CD4-positive, alpha-beta T cell treated with Interleukin-15 for 1 hour (primary cell): ENCODE measurements at regions not wholly inside any gene's neighbourhood (a gene's known extent, or its start where the extent isn't known, plus 50 kb on each side); places are given as distances from the start of the nearest gene placed in this dataset.
"Not testable (repeated sequence)": the region's sequence is repeated elsewhere in the genome, so short reads cannot be mapped to it uniquely, and the experiment has no call there.

ENCODE experiments used
- DNase-seq: peaks from one replicate; pipeline ENCODE4 v3.0.0-alpha.2; 2020

DNA sequence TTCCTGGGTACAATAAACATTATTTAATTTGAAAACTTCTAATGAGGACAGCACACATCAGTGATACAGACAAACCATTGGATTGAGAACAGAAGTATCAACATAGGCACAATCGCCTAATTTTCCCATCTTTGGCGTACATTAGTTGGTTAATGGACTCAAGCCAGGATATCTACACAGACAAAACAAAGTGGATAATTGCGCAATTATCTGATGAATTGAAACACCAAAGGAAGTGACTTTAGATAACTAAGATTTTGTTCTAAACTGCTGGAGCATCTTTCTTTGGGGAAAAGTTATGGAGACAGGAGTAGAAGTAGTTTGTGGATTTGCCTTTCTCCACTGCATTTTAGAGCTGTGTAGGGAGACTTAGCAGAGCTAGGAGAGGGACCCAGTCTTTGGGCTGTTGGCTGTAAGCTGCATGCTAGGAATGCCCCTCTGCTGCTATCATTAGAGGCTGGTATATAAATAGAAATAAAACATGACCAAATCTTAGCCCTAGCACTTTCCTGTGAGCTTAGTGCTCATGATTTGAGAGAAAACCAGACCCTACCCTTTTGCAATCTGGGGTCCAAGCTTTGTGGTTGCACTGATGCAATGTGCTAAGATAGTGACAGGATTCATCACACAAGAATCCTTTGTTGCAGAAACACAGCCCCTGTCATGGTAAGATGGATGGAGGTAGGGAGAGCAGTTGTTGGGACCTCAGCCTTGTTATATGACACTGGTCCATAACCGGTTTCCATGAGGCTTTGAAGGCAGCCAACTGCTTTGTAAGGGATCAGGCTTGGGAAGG lies 264.5 kb upstream of the PIK3C3 start:
- DNase-seq, result no peak

DNA sequence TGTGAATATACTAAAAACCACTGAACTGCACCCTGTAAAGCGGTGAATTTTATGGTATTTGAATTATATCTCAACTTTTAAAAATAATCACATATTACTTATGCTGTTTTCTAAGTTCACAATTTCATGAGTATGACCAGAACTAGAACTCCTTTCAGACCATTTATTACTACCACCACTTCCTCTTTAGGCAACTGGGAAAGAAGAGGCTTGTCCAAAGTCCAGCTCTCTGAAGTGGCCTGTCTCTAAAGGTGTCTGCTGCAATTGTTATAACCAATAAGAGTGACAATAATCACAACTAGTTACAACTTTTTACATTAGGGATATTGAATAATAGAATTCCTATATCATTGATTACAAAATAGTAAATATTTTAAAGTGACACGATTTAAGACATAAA lies 267.9 kb upstream of the PIK3C3 start:
- DNase-seq, result no peak

GRCh38 chr18:41681138-41681880 lies 273.7 kb upstream of the PIK3C3 start:
- DNase-seq, result no peak

GRCh38 chr18:41674506-41674905 lies 280.5 kb upstream of the PIK3C3 start:
- no peak for DNase-seq

DNA sequence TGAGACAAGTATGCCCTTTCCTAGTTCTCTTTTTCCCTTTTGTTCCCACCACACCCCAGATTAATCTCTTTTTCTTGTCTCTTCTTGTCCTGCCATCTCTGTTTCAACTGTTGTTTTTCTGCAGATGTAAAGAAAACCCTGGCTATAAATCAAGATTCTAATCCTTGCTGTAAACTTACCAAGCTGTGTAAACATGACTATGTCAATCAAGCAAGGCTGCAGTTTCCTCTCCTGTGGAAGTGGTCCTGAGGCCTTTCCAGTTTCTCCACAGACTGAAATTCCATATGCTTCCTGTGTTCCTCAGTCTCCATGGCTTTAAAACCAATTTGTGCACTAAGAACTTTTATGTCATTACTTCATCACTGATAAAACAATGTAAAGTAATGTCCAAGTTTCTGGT lies 288.8 kb upstream of the PIK3C3 start:
- no peak for DNase-seq

GRCh38 chr18:41665210-41665609 lies 289.8 kb upstream of the PIK3C3 start:
- DNase-seq, result no peak

GRCh38 chr18:41660654-41661053 lies 294.4 kb upstream of the PIK3C3 start:
- DNase-seq, result no peak

- no peak for DNase-seq
These were observed 295.4 kb upstream of the PIK3C3 start for GRCh38 chr18:41659438-41660130.

- DNase-seq, result no peak
These were observed 297.8 kb upstream of the PIK3C3 start for GRCh38 chr18:41657189-41657588.

DNA sequence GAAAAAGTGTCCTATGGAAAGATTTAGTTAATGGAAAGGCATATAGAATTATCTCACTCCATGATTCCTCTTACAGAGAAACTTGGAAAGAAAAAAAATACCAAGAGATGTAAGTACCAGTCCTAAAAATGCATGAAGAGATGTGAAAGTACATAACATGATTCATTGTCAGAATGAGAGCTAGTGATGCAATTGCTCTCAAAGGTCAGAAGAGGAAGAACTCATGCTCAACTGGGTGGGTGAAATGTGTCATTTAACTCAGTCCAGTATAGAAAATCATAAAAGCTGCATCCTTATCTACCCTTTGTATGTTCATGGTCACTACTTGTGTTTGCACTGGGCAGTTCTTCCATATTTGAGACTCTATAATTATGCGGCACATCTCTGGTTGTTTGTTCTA lies 300.0 kb upstream of the PIK3C3 start:
- DNase-seq, result no peak

GRCh38 chr18:41647914-41648313 lies 307.1 kb upstream of the PIK3C3 start:
- no peak for DNase-seq

GRCh38 chr18:41646915-41647620 lies 308.0 kb upstream of the PIK3C3 start:
- DNase-seq, result no peak

DNA sequence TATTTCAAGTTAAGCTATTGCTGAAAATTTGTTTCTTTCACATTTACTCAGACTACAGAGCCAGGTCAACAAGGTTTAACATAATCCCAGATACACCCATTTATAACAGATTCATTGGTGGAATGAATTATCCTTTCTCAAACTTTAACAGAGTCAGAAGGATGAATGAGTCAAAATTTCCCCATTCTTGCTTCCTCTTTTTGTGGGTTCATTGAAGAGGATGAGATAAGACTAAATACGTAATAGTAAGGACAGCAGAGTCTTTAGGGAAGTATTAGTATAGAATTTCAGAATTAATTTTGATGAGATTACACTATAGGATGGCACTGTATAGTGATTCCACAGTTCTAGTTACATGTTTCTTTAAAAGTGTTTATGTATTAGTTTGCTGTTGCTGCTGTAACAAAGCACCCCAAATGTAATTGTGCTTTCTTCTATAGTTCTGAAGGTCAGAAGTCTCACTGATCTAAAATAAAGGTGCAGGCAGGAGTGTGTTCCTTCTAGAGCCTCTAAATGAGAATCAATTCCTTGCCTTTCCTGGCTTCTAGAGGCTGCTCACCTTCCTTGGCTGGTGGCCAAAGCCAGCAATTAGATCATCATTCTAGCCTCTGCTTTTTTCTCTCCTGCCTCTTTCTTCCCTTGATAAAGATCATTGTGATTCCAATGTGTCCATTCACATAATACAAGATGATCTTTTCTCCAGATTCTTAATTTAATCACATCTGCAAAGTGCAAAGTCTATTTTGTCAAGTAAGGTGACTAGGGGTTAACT lies 309.3 kb upstream of the PIK3C3 start:
- no peak for DNase-seq

DNA sequence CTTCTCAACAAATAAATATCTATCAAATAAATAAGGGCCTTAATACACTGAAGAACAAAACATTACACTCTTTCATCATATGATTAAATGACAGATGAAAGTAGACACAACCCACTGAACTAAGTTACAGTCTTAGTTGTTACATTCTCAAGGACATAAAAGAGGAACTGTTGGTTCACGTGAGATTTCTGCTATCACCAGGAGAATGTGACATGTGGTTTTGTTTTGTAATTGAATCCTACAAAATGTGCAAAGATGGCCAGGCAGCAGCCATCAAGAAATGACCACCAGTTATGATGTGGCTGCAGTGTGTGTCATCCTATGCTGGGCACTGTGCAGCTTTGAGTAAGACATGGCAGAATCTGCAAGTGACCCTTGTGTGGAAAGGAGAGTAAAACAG lies 310.6 kb upstream of the PIK3C3 start:
- no peak for DNase-seq

GRCh38 chr18:41643427-41643826 lies 311.6 kb upstream of the PIK3C3 start:
- DNase-seq, result no peak

- DNase-seq, result no peak
These were observed 312.3 kb upstream of the PIK3C3 start for GRCh38 chr18:41642756-41643155.

GRCh38 chr18:41639218-41639617 lies 315.8 kb upstream of the PIK3C3 start:
- no peak for DNase-seq

DNA sequence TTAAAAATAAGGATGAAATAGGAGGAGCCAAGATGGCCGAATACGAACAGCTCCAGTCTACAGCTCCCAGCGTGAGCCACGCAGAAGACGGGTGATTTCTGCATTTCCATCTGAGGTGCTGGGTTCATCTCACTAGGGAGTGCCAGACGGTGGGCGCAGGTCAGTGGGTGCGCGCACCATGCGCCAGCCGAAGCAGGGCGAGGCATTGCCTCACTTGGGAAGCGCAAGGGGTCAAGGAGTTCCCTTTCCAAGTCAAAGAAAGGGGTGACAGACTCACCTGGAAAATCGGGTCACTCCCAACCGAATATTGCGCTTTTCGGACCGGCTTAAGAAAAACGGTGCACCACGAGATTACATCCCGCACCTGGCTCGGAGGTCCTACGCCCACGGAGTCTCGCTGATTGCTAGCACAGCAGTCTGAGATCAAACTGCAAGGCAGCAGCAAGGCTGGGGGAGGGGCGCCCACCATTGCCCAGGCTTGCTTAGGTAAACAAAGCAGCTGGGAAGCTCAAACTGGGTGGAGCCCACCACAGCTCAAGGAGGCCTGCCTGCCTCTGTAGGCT lies 323.2 kb upstream of the PIK3C3 start:
- not testable (repeated sequence) for DNase-seq

GRCh38 chr18:41630232-41630886 lies 324.7 kb upstream of the PIK3C3 start:
- no peak for DNase-seq

DNA sequence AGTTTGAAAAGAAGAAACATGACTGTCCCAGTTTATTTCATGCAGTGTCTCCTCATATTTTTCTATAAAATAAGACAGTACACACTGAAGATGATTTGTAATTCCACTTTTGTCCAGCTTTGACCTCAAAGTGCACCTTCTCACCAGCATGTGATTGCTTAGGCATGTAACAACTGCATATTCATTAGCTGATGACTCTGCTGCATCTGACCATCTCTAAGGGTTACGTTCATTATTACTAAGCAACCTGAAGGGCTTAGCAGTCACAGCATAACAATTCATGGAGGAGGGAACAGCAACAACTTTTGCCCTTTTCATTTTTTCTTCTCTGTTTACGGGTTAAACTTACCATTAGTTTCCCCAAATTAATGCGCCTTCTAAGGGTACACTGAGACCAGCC lies 330.6 kb upstream of the PIK3C3 start:
- no peak for DNase-seq

GRCh38 chr18:41621177-41621576 lies 333.9 kb upstream of the PIK3C3 start:
- no peak for DNase-seq

GRCh38 chr18:41618147-41618546 lies 336.9 kb upstream of the PIK3C3 start:
- no peak for DNase-seq
